ENCODE measurements at regions not wholly inside any gene's neighbourhood (a gene's known extent, or its start where the extent isn't known, plus 50 kb on each side); places are given as distances from the start of the nearest gene placed in this dataset.

- TF ChIP-seq RFX5 (IDR thresholded peaks at IDR 0.05; ENCODE audit: borderline replicate concordance, low read depth, low read length) (no peak), CTCF (IDR thresholded peaks at IDR 0.05; ENCODE audit: control extremely low read depth in 1 of 3, insufficient read depth in 1 of 3, low read depth in 1 of 3, low read length in 3 of 3) (no peak), EZH2 (IDR thresholded peaks at IDR 0.05; ENCODE audit: low read depth, low read length, severe bottlenecking) (no peak), POLR2A (IDR thresholded peaks at IDR 0.05; ENCODE audit: control extremely low read depth in 1 of 2, low read depth in 2 of 2, low read length in 2 of 2) (no peak), HDAC2 (IDR thresholded peaks at IDR 0.05; ENCODE audit: borderline replicate concordance in 1 of 2, low read depth in 2 of 2, low read length in 2 of 2) (no peak), USF2 (IDR thresholded peaks at IDR 0.05; ENCODE audit: low read length) (no peak), POLR2AphosphoS5 (IDR thresholded peaks at IDR 0.05; ENCODE audit: low read depth, low read length) (no peak), TCF12 (IDR thresholded peaks at IDR 0.05; ENCODE audit: low read depth, low read length) (no peak), CHD2 (IDR thresholded peaks at IDR 0.05; ENCODE audit: low read length) (no peak), E2F6 (IDR thresholded peaks at IDR 0.05) (no peak), TAF1 (IDR thresholded peaks at IDR 0.05; ENCODE audit: low read depth, low read length) (no peak), CREB1 (IDR thresholded peaks at IDR 0.05) (no peak), KDM5A (IDR thresholded peaks at IDR 0.05; ENCODE audit: low read length) (no peak)
Observed at GRCh38 chr15:39510001-39510701, 70.7 kb upstream of the THBS1 start.
